ENCODE measurements at regions not wholly inside any gene's neighbourhood (a gene's known extent, or its start where the extent isn't known, plus 50 kb on each side); places are given as distances from the start of the nearest gene placed in this dataset.

GRCh38 chr15:80310776-80311175 lies 58.8 kb upstream of the CTXND1 start (continued):
- TF ChIP-seq CHD2 (IDR thresholded peaks at IDR 0.05; ENCODE audit: low read length) = no peak
- no peak for TF ChIP-seq KDM1A (IDR thresholded peaks at IDR 0.05; ENCODE audit: borderline replicate concordance, low read length)
- no peak for TF ChIP-seq ATF2 (IDR thresholded peaks at IDR 0.05; ENCODE audit: low read length)
- TF ChIP-seq PHF8 (conservative IDR thresholded peaks at IDR 0.05; ENCODE audit: low read depth, low read length) = no peak
- TF ChIP-seq SUZ12 (IDR thresholded peaks at IDR 0.05; ENCODE audit: low read length) = no peak

Measured in H1 (cell line).